GM21529 (cell line): ENCODE measurements at regions not wholly inside any gene's neighbourhood (a gene's known extent, or its start where the extent isn't known, plus 50 kb on each side); places are given as distances from the start of the nearest gene placed in this dataset.
"Not testable (repeated sequence)": the region's sequence is repeated elsewhere in the genome, so short reads cannot be mapped to it uniquely, and the experiment has no call there.

Source experiments
- ATAC-seq: cut with Tn5 transposase; IDR thresholded peaks from one replicate; pipeline ENCODE4 v1.9.1; 2021; ENCODE audit not compliant: unreplicated experiment

GRCh38 chr11:15686259-15686658, 571.5 kb downstream of the INSC start:
- not testable (repeated sequence) for ATAC-seq

DNA sequence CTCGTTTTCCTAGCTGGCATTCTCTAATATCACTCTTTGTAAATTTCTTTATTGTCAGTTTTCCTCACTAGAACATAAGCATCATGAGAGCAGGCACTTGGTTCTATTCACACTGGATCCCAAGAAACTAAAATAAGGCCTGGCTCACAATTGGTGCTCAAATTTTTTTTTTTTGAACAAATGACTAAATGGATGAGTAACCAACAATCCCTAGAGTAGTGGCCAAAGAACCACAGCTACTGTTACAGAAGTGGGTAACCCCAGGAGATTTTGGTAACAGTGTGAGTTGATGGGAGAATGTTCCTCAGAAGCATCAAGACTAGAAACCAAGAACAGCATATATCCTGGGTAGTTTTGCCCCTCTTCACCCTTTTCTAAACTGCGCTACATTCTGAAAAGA, 572.6 kb downstream of the INSC start:
- no peak for ATAC-seq

DNA sequence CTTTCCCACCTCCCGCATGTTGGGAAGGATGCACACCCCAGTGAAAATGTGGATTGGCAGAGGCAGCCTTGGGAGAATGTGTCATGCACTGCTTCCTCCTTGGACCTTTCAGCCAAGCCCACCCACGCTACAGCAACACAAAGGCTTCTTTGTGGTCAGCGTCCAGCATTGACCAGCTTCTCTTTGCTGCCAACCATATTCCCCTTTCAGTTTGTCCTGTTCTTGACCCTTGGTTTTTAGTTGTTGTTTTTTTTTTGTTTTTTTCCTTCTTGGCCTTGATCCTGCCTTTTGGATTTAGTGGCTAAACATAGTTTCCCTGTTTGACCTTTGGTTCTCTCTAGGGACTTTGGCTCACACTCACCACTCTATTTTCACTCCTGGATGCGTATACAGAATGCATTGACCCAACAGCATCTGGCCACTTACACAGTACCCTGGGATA, 573.6 kb downstream of the INSC start:
- ATAC-seq, result no peak

DNA sequence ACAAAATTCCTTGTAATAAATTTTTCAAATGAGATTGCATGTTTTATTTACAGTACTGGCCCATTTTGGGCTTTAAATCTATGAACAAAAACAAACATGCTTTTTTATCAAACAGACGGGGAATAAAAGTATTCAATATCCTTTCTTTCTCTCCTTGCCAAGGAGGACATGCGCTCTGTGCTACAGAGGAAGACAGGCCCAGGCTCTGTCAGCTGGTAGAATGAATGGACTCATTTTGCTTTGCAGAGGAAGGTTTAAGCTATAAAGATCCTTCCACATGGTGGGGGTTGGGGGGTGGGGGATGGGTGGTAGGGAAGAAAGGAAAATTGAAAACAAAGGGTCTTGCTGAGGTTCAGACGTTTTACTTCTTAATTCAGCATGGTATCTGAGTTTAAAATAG, 575.6 kb downstream of the INSC start:
- no peak for ATAC-seq

GRCh38 chr11:15692739-15693138, 578.0 kb downstream of the INSC start:
- no peak for ATAC-seq

- no peak for ATAC-seq
Observed at GRCh38 chr11:15695096-15695721, 580.5 kb downstream of the INSC start.

- ATAC-seq, result no peak
Observed at GRCh38 chr11:15696069-15696468, 581.3 kb downstream of the INSC start.

DNA sequence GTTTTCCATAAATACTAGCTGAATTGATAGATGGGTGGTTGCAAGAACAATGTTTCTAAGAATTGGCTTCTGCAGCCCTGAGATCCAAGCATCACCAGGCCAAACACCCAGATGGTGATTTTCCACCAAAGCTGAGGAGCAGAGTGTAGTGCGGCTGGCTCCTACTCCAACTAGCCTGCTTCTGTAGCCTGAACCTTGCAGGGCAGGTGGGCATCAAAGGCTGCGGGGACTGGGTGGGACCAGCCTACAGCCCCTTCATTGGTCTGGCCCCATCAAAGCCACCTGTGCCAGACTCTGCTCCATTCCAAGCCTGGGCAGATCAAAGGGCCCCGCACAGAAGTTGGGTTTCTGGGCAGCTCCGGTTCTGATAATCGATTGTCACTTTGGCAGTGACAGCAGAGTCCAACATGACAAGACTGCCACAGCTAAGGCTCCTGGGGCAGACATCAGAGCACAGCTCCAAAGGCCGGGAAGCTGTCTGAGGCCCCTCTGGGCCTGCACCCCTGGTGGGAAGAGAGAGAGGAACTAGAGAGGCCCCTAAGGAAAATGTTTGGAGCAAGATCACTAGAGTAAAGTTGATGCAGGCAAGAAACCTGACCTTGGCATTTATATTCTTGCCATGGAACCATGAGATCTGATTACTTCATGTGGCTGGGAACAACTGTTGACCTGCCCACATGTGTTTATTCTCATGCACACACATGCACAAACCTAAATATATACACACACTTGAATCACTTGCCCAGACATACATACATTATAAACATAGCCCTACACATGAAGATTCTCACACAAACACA, 582.9 kb downstream of the INSC start:
- ATAC-seq, result no peak

DNA sequence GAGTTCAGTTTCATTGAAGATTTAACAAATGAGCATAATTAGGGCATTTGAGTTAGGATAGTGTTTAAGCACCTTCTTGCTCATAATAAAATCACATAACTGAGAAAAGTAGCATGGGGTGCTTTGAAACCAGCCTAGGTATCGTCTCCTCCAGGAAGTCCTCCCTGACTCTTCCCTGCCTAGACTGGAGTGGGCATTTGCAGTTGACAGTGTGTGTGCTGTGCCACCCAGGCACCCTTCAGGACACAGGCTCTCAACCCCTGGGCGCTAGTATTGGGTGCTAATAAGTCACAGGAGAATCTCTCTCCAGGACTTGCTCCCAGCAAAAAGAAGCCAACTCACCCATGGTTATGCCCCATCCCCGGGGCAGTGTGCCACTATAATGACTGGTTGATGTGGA, 584.1 kb downstream of the INSC start:
- no peak for ATAC-seq

GRCh38 chr11:15699978-15700377, 585.3 kb downstream of the INSC start:
- ATAC-seq, result no peak

DNA sequence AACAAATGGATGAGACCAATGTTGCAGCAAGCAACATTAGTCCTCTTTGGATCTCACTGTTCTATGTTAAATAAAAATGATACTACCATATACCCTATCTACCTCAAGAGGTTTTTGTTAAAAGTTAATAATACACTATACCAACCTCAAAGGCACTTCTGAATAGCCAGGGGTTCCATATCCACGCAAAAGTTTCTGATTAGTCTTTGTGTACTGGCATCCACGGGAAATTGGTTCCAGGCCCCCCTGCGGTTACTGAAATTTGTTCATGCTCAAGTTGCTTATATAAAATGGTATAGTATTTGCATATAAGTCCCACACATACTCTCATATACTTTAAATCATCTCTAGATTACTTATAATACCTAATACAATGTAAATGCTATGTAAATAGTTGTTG, 585.7 kb downstream of the INSC start:
- no peak for ATAC-seq

GRCh38 chr11:15704064-15704463, 589.3 kb downstream of the INSC start:
- no peak for ATAC-seq

- ATAC-seq, result no peak
Observed at GRCh38 chr11:15704556-15704955, 589.8 kb downstream of the INSC start.

DNA sequence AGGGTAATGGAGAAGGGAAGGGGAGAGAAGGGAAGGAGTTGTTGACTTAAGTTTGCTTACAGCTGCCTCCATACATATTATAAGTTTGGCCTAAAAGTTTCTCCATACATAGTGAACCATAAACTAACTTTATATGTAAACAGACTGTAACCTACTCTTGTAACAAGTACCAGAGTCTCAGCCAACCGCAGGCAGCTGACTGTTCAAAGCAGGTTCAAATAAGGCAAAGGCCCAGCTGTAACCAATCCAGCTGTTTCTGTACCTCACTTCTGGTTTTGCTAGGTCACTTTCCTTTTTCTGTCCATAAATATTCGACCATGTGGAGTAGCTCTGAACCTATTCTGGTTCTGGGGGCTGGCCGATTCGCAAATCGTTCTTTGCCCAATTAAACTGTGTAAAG, 591.2 kb downstream of the INSC start:
- no peak for ATAC-seq

DNA sequence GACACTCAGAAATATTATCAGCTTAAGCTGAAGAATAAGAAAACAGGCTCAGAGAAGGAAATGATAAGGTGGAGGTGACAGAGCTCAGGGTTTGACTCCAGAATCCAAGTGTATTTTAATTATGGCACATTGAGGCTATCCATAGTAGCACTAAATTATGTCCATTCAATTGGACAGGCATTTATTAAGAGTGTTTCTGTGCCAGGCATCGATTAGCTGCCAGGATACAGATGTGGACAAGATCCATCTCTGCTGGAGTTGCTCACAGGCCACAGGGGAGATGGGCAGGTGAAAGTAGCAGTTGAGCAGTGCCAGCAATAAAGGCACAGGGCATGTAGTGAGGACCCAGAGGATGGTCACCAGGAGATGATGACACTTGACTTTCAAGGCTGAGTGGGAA, 592.5 kb downstream of the INSC start:
- no peak for ATAC-seq

GRCh38 chr11:15707971-15708370, 593.2 kb downstream of the INSC start:
- no peak for ATAC-seq

DNA sequence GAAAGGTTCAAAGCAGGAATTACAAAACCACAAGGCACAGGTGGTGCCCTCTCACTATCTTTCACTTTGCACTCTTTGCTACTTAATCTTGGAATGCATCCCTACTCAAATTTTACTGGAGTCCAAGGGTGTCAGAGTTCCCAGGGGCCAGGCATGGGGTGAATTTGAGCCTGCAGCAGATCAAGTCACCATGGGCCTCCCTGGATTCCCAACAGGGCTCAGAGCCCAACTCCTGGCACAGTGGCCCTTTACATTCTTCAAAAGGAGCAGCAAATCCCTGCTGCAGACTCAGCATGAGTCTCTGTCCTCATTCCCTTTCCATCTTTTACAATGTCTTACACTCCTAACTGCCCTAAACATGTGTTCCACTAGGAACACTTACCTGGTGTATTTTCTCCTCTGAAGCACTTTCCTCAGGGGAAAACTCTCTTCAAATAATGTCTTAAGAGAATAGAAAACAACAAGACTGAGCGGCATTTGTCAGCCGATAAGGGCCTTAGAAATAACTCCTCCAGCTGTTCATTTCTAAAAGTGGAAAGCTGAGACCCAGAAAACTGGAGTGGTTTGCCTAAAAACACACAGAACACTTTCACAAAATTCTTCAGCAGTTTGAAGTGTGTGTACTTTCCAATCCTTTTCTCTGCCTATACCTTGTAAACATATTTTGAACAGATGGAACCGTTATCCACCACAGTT, 596.0 kb downstream of the INSC start:
- no peak for ATAC-seq

GRCh38 chr11:15711311-15711710, 596.6 kb downstream of the INSC start:
- ATAC-seq, result no peak

DNA sequence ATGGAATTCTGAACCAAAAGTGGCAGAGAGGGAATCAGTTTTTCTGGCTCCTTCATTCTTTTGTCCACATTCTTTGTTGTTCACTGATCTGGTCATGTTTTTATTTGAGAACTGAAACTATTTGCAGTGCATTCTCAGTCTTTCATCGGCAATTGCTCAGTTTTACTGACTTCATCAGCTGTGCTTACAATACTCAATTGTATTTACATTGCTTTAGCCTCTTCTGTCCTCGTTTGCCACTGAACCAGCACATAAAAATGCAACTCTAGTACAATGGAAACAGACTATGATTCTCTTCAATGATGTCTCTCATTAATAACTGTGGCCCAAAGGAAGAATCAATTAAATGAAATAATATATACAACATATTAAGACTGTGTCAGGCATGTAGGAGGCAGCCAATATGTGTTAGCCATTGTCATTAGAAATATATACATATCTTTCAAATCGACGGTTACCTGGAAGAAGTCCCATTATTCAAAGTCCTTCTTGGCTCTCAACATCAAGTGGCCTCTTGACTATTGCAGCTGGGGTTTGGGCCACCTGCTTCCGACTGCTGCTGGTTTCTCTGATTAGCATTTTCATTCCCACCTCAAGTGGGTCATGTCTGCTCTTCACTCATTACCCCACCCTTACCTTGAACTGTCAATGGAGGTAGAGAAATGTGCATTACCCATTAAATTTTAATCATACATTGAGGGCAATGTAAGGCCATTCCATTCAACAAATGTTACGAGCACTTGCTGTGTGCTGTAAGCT, 600.1 kb downstream of the INSC start:
- no peak for ATAC-seq

DNA sequence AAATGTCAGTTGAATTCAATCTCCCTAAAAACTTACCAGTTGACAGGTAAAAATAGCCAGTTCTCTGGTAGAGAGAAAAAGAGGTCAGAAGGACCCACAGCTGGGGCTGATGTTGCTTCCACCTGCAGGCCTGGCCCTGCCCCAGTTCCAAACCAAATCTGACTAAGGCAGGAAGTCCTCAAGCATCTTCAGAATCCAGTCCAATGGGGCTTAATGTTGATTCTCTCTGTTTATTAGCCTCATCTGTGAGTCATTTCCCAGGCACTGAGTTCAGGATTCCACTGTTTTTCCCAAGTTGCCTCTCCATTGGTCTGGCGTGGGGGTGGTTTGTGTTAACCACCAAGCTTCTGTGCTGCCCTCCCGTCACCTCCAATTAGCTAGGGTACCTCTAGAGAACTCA, 601.8 kb downstream of the INSC start:
- ATAC-seq, result no peak

DNA sequence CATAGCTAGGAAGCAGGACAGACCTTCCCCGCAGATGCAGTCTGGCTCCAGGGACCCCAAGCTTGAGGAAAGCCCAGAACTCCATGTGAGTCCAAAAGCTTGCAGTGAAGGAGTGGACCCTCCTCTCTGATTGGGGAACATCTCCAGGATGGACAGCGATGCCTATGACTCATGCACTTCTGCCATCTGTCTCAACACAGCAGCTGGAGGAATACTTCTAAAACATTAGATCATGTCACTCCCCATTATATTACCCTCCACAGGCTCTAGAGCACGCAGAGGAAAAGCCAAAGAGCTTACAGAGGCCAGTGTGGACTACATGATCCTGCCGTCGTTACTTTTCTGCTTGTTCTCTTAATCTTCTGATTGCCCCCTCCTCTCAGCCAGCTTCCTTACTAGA, 605.7 kb downstream of the INSC start:
- ATAC-seq, result no peak
